GM21825 (cell line): ENCODE measurements at regions not wholly inside any gene's neighbourhood (a gene's known extent, or its start where the extent isn't known, plus 50 kb on each side); places are given as distances from the start of the nearest gene placed in this dataset.
"Not testable (repeated sequence)": the region's sequence is repeated elsewhere in the genome, so short reads cannot be mapped to it uniquely, and the experiment has no call there.

Source experiments
- ATAC-seq: cut with Tn5 transposase; IDR thresholded peaks from one replicate; pipeline ENCODE4 v1.9.1; 2021; ENCODE audit warnings: mild to moderate bottlenecking, moderate library complexity; ENCODE audit not compliant: unreplicated experiment

- no peak for ATAC-seq
Observed at GRCh38 chr12:78331753-78332152, 501.1 kb downstream of the NAV3 start.

- no peak for ATAC-seq
Observed at GRCh38 chr12:78338054-78338785, 507.5 kb downstream of the NAV3 start.

GRCh38 chr12:78340406-78340805 is 509.7 kb downstream of the NAV3 start:
- ATAC-seq = no peak

GRCh38 chr12:78343657-78344056 is 513.0 kb downstream of the NAV3 start:
- no peak for ATAC-seq

GRCh38 chr12:78359520-78359919 is 505.1 kb upstream of the SYT1 start:
- no peak for ATAC-seq

- ATAC-seq = no peak
Observed at GRCh38 chr12:78361683-78362082, 502.9 kb upstream of the SYT1 start.

- ATAC-seq = no peak
Observed at GRCh38 chr12:78371284-78371683, 493.3 kb upstream of the SYT1 start.

GRCh38 chr12:78375461-78375860 is 489.1 kb upstream of the SYT1 start:
- no peak for ATAC-seq

GRCh38 chr12:78376257-78376656 is 488.3 kb upstream of the SYT1 start:
- no peak for ATAC-seq

- not testable (repeated sequence) for ATAC-seq
Observed at GRCh38 chr12:78379065-78379464, 485.5 kb upstream of the SYT1 start.

- ATAC-seq = no peak
Observed at GRCh38 chr12:78383414-78383813, 481.2 kb upstream of the SYT1 start.

GRCh38 chr12:78384541-78384940 is 480.0 kb upstream of the SYT1 start:
- no peak for ATAC-seq

- ATAC-seq = no peak
Observed at GRCh38 chr12:78385541-78385940, 479.0 kb upstream of the SYT1 start.

GRCh38 chr12:78386871-78387270 is 477.7 kb upstream of the SYT1 start:
- no peak for ATAC-seq

GRCh38 chr12:78387721-78388120 is 476.9 kb upstream of the SYT1 start:
- no peak for ATAC-seq

- no peak for ATAC-seq
Observed at GRCh38 chr12:78388461-78388860, 476.1 kb upstream of the SYT1 start.

- ATAC-seq = no peak
Observed at GRCh38 chr12:78390920-78391319, 473.7 kb upstream of the SYT1 start.

GRCh38 chr12:78392918-78393317 is 471.7 kb upstream of the SYT1 start:
- ATAC-seq = no peak

- ATAC-seq = no peak
Observed at GRCh38 chr12:78395961-78396360, 468.6 kb upstream of the SYT1 start.

GRCh38 chr12:78396538-78396937 is 468.0 kb upstream of the SYT1 start:
- ATAC-seq = no peak

GRCh38 chr12:78398750-78399149 is 465.8 kb upstream of the SYT1 start:
- no peak for ATAC-seq

- no peak for ATAC-seq
Observed at GRCh38 chr12:78402366-78403134, 462.0 kb upstream of the SYT1 start.
